ENCODE measurements at regions not wholly inside any gene's neighbourhood (a gene's known extent, or its start where the extent isn't known, plus 50 kb on each side); places are given as distances from the start of the nearest gene placed in this dataset.

DNA sequence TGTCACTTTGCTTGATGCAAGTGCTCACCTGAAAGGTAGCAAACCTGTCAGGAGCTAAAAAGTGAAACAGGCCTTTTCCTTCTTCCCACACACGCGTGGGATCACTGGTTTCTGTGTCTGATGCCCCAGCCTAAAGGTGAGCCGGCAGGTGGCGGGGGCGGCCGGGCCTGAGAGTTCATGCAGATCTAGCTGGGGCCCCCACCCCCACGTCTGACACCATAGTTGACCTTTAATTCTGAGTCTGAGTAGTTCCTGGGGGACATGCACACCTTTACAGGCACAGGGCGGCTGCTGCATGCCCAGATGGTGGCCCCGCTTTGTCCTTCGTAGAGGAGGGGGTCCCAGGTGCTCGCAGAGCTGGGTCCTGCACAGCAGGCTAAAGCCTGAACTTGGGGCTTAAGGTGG lies 345.3 kb downstream of the TEX29 start:
- Histone ChIP-seq H3K4me3 (ENCODE audit: low read depth, low read length, poor library complexity, severe bottlenecking) (no peak overlapping the region), H3K36me3 (ENCODE audit: insufficient read depth, low read length, poor library complexity, severe bottlenecking) (no peaks in the 10 kb centered on the region), H3K9me3 (ENCODE audit: low read depth, low read length, poor library complexity, severe bottlenecking) (no peaks in the 10 kb centered on the region), H3K27ac (ENCODE audit: low read depth, low read length, poor library complexity, severe bottlenecking) (no peak overlapping the region), H3K4me1 (ENCODE audit: insufficient read depth, low read length, poor library complexity, severe bottlenecking) (no peaks in the 10 kb centered on the region), H3K27me3 (replicated peaks; ENCODE audit: insufficient read depth, low read depth, low read length, poor library complexity) (peaks cover 33% of the 10 kb centered on the region)
- BruUV-seq (replicated peaks) = no TSS peak
- CTCF ChIA-PET = no interaction called here
- TF ChIP-seq, protein P1, sequence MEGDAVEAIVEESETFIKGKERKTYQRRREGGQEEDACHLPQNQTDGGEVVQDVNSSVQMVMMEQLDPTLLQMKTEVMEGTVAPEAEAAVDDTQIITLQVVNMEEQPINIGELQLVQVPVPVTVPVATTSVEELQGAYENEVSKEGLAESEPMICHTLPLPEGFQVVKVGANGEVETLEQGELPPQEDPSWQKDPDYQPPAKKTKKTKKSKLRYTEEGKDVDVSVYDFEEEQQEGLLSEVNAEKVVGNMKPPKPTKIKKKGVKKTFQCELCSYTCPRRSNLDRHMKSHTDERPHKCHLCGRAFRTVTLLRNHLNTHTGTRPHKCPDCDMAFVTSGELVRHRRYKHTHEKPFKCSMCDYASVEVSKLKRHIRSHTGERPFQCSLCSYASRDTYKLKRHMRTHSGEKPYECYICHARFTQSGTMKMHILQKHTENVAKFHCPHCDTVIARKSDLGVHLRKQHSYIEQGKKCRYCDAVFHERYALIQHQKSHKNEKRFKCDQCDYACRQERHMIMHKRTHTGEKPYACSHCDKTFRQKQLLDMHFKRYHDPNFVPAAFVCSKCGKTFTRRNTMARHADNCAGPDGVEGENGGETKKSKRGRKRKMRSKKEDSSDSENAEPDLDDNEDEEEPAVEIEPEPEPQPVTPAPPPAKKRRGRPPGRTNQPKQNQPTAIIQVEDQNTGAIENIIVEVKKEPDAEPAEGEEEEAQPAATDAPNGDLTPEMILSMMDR (conservative IDR thresholded peaks at IDR 0.05; ENCODE audit: low read depth, low read length) = no peak
- TF ChIP-seq EZH2 (IDR thresholded peaks at IDR 0.05; ENCODE audit: borderline replicate concordance, low read depth, low read length, poor library complexity, severe bottlenecking) = no peak
- intact Hi-C loops (cut with micrococcal nuclease; ENCODE audit: unreplicated experiment) = no loop called here
- POLR2A ChIA-PET (ENCODE audit: low non-redundant PET) = no interaction called here
- DNase-seq (ENCODE audit: low spot score) = no peak

DNA sequence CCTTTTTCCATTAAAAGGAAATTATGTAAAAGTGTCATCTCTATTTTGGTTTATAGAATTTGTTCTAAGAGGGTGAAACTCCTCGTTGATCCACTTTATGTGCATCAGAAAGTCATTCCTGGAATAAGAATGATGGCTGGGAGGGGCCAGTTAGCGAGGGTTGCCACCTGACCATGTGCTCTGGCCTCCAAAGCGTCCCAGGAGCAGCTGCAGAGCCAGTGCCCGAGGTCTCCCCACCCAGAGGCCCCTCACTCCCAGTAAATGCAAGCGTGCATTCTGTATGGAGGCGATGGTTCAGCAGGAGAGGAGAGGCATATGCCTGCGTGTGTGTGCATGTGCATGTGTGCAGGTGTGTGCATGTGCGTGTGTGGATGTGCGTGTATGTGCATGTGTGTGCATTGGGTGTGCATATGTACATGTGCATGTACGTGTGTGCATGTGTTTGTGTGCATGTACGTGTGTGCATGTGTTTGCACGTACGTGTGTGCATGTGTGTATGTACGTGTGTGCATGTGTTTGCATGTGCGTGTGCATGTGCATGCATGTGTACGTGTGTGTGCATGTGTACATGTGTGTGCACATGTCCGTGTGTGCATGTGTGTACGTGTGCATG lies 345.8 kb downstream of the TEX29 start:
- POLR2A ChIA-PET (ENCODE audit: low non-redundant PET) = no interaction called here
- BruUV-seq (replicated peaks) = no TSS peak
- H3K27ac ChIP-seq (ENCODE audit: low read depth, low read length, poor library complexity, severe bottlenecking) = no peak overlapping the region
- no peaks in the 10 kb centered on the region for H3K4me1 ChIP-seq (ENCODE audit: insufficient read depth, low read length, poor library complexity, severe bottlenecking)
- CTCF ChIA-PET = no interaction called here
- peaks cover 33% of the 10 kb centered on the region for H3K27me3 ChIP-seq (replicated peaks; ENCODE audit: insufficient read depth, low read depth, low read length, poor library complexity)
- H3K36me3 ChIP-seq (ENCODE audit: insufficient read depth, low read length, poor library complexity, severe bottlenecking) = no peaks in the 10 kb centered on the region
- intact Hi-C loops (cut with micrococcal nuclease; ENCODE audit: unreplicated experiment) = no loop called here
- no peaks in the 10 kb centered on the region for H3K9me3 ChIP-seq (ENCODE audit: low read depth, low read length, poor library complexity, severe bottlenecking)
- no peak for DNase-seq (ENCODE audit: low spot score)
- no peak overlapping the region for H3K4me3 ChIP-seq (ENCODE audit: low read depth, low read length, poor library complexity, severe bottlenecking)
- TF ChIP-seq, protein P1 (conservative IDR thresholded peaks at IDR 0.05; ENCODE audit: low read depth, low read length) = no peak
- TF ChIP-seq EZH2 (IDR thresholded peaks at IDR 0.05; ENCODE audit: borderline replicate concordance, low read depth, low read length, poor library complexity, severe bottlenecking) = no peak

- Histone ChIP-seq H3K4me3 (ENCODE audit: low read depth, low read length, poor library complexity, severe bottlenecking) (no peak overlapping the region), H3K36me3 (ENCODE audit: insufficient read depth, low read length, poor library complexity, severe bottlenecking) (no peaks in the 10 kb centered on the region), H3K4me1 (ENCODE audit: insufficient read depth, low read length, poor library complexity, severe bottlenecking) (no peaks in the 10 kb centered on the region), H3K27ac (ENCODE audit: low read depth, low read length, poor library complexity, severe bottlenecking) (no peak overlapping the region), H3K27me3 (replicated peaks; ENCODE audit: insufficient read depth, low read depth, low read length, poor library complexity) (peaks cover 28% of the 10 kb centered on the region), H3K9me3 (ENCODE audit: low read depth, low read length, poor library complexity, severe bottlenecking) (no peaks in the 10 kb centered on the region)
- ChIA-PET POLR2A (ENCODE audit: low non-redundant PET) (no interaction called here), CTCF (no interaction called here)
- no peak for DNase-seq (ENCODE audit: low spot score)
- BruUV-seq (replicated peaks) = no TSS peak
- TF ChIP-seq EZH2 (IDR thresholded peaks at IDR 0.05; ENCODE audit: borderline replicate concordance, low read depth, low read length, poor library complexity, severe bottlenecking) = no peak
- TF ChIP-seq, protein P1 (conservative IDR thresholded peaks at IDR 0.05; ENCODE audit: low read depth, low read length) = no peak
- intact Hi-C loops (cut with micrococcal nuclease; ENCODE audit: unreplicated experiment) = no loop called here
These were observed 347.3 kb downstream of the TEX29 start for GRCh38 chr13:111667757-111668156.
